ENCODE measurements at regions not wholly inside any gene's neighbourhood (a gene's known extent, or its start where the extent isn't known, plus 50 kb on each side); places are given as distances from the start of the nearest gene placed in this dataset.

DNA sequence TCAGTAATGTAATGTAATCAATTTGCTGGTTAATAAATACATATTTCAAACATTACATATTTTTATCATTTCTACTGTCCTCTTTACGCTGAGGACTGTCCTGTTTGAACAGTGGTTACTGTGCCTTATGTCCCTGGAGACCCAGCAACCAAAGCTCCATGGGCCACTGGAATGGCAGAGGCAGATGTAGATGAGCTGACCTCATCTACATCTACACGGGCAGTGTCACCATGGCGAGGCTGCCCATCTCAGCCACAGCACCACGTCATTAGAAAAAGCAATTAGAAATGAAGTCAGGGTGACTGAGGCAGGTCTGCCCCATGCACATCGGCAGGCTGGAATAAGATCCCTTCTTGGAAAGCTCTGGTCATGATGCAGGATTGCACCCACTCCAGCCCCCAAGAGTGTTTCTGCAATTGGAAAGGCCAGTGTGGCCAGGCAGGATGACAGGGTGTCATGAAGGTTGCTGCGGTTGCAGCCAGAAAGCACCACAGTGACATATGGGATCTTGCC lies 237.5 kb downstream of the NDUFA10 start:
- Histone ChIP-seq H3K36me3 (no peaks in the 10 kb centered on the region), H3K4me1 (no peaks in the 10 kb centered on the region), H3K27ac (no peak overlapping the region), H3K9me3 (no peaks in the 10 kb centered on the region), H3K27me3 (peaks cover 3% of the 10 kb centered on the region), H3K4me3 (no peak overlapping the region)
- TF ChIP-seq POLR2AphosphoS5 (IDR thresholded peaks at IDR 0.05) (no peak), POLR2A (IDR thresholded peaks at IDR 0.05) (no peak), EP300 (IDR thresholded peaks at IDR 0.05; ENCODE audit: low read depth) (no peak)
- TF ChIP-seq, protein P1, sequence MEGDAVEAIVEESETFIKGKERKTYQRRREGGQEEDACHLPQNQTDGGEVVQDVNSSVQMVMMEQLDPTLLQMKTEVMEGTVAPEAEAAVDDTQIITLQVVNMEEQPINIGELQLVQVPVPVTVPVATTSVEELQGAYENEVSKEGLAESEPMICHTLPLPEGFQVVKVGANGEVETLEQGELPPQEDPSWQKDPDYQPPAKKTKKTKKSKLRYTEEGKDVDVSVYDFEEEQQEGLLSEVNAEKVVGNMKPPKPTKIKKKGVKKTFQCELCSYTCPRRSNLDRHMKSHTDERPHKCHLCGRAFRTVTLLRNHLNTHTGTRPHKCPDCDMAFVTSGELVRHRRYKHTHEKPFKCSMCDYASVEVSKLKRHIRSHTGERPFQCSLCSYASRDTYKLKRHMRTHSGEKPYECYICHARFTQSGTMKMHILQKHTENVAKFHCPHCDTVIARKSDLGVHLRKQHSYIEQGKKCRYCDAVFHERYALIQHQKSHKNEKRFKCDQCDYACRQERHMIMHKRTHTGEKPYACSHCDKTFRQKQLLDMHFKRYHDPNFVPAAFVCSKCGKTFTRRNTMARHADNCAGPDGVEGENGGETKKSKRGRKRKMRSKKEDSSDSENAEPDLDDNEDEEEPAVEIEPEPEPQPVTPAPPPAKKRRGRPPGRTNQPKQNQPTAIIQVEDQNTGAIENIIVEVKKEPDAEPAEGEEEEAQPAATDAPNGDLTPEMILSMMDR (IDR thresholded peaks at IDR 0.05): no peak
- DNase-seq: peak; percentile 2
- intact Hi-C loops (cut with DNase I; ENCODE audit: low total_unique reads): no loop called here
- 68 to 86% methylated on average over 2 to 6 of the region's 6 CpGs for WGBS, 2 donors (ENCODE audit: low coverage in 1 of 2)
- in situ Hi-C loops (cut with MboI; ENCODE audit: low pct_ligation_motif_present in 1 of 4, low pct_unique_long_range_greater_than_20kb in 1 of 4, low sequenced_read_pairs in 3 of 4): no loop called here

DNA sequence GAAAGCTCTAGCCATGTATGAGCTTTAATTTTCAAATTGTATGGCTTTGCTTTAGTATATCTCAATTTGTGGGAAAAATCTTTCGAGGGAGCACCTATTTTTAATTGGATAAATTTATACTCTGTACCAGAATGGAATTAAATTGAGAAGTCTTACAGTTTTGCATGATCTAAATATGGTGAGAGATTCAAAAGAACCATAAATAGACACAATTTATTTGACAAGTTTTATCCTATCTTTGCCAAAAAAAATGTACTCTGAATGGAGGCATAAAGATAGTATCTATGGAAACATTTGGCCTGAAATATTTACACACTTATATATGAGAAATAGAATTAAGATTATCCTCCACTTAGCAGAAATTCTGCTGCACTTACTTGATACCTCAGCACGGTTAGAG lies 238.4 kb downstream of the NDUFA10 start:
- H3K27ac ChIP-seq: no peak overlapping the region
- intact Hi-C loops (cut with DNase I; ENCODE audit: low total_unique reads): no loop called here
- no peak for DNase-seq

DNA sequence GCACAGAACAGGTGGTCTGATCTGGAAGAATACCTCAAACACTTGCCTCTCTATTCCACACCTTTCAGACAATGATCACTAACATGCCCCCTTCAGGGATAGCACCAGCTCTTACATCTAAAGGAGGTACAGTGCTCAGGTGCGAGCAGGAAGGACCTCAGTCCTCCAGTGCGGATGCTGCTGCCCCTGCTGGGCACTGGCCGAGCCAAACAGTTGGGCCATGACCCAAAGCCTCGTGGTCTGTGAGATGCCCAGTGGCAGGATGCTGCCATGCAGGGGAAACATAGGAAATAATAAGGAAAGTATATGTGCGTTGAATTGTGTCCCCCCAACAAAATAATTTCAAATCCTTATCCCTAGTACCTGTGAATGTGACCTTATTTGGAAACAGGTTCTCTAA lies 243.7 kb downstream of the NDUFA10 start:
- Histone ChIP-seq H3K27me3 (peaks cover 6% of the 10 kb centered on the region), H3K4me3 (no peak overlapping the region), H3K36me3 (no peaks in the 10 kb centered on the region), H3K27ac (no peak overlapping the region), H3K9me3 (no peaks in the 10 kb centered on the region), H3K4me1 (no peaks in the 10 kb centered on the region)
- intact Hi-C loops (cut with DNase I; ENCODE audit: low total_unique reads): no loop called here
- TF ChIP-seq EP300 (IDR thresholded peaks at IDR 0.05; ENCODE audit: low read depth) (no peak), POLR2A (IDR thresholded peaks at IDR 0.05) (no peak), POLR2AphosphoS5 (IDR thresholded peaks at IDR 0.05) (no peak)
- TF ChIP-seq, protein P1 (IDR thresholded peaks at IDR 0.05): no peak
- no peak for DNase-seq
- WGBS, 2 donors (ENCODE audit: low coverage in 1 of 2): 70 to 79% methylated on average over 2 to 5 of the region's 5 CpGs
- in situ Hi-C loops (cut with MboI; ENCODE audit: low pct_ligation_motif_present in 1 of 4, low pct_unique_long_range_greater_than_20kb in 1 of 4, low sequenced_read_pairs in 3 of 4): no loop called here

More for the DNA sequence above, 238.4 kb downstream of the NDUFA10 start:
- 54 to 68% methylated on average over 2 of the region's 2 CpGs for WGBS, 2 donors (ENCODE audit: low coverage in 1 of 2)
- Histone ChIP-seq H3K4me1 (no peaks in the 10 kb centered on the region), H3K27me3 (peaks cover 3% of the 10 kb centered on the region), H3K36me3 (no peaks in the 10 kb centered on the region), H3K4me3 (no peak overlapping the region), H3K9me3 (no peaks in the 10 kb centered on the region)
- in situ Hi-C loops (cut with MboI; ENCODE audit: low pct_ligation_motif_present in 1 of 4, low pct_unique_long_range_greater_than_20kb in 1 of 4, low sequenced_read_pairs in 3 of 4): no loop called here
- TF ChIP-seq POLR2AphosphoS5 (IDR thresholded peaks at IDR 0.05) (no peak), EP300 (IDR thresholded peaks at IDR 0.05; ENCODE audit: low read depth) (no peak), POLR2A (IDR thresholded peaks at IDR 0.05) (no peak)
- TF ChIP-seq, protein P1 (IDR thresholded peaks at IDR 0.05): no peak

DNA sequence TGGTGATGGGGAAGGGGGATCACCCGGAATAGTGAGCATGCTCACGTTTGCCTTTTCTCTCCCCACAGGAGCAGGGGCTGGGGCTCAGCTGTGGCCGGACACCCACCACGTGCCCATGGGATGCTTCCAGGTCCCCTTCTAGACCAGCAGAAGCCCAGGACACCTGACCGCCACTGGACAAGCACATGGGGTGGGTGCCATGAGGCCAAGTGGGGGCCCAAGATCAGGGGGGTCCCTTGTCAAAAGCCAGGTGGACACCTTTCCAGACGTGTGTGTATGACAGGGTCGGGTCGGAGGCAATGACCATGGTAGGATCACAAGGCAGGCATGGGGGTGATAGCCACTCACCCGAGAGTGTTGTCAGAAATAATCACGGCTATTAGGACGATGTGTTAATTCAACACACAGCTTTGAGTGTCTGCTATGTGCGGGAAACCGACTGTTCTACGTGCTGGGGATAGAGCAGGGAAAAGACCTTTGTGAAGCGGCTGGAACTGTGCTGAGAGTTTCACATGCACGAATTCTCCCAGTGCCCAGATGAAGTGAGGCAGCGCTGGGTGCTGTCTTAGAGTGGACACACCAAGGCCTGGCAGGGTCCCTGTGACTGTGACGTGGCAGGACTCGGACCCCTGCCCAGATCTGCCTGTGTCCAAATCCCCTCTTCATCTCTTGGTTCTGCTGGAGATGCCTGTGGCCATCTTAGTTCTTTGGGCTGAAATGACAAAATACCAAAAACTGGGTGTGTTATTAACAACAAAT lies 244.7 kb downstream of the NDUFA10 start:
- intact Hi-C loops (cut with DNase I; ENCODE audit: low total_unique reads): no loop called here
- in situ Hi-C loops (cut with MboI; ENCODE audit: low pct_ligation_motif_present in 1 of 4, low pct_unique_long_range_greater_than_20kb in 1 of 4, low sequenced_read_pairs in 3 of 4): no loop called here
- Histone ChIP-seq H3K4me3 (no peak overlapping the region), H3K36me3 (no peaks in the 10 kb centered on the region), H3K27me3 (peaks cover 3% of the 10 kb centered on the region), H3K27ac (no peak overlapping the region), H3K9me3 (no peaks in the 10 kb centered on the region), H3K4me1 (no peaks in the 10 kb centered on the region)
- TF ChIP-seq, protein P1 (IDR thresholded peaks at IDR 0.05): no peak
- no peak for TF ChIP-seq EP300 (IDR thresholded peaks at IDR 0.05; ENCODE audit: low read depth)
- no peak for TF ChIP-seq POLR2AphosphoS5 (IDR thresholded peaks at IDR 0.05)
- no peak for TF ChIP-seq POLR2A (IDR thresholded peaks at IDR 0.05)
- 91% methylated on average over 19 of the region's 19 CpGs; no CpG with 5 or more reads in 1 of the 2 donors for WGBS, 2 donors (ENCODE audit: low coverage in 1 of 2)
- DNase-seq: no peak
